PFSK-1 (cell line): ENCODE measurements at regions not wholly inside any gene's neighbourhood (a gene's known extent, or its start where the extent isn't known, plus 50 kb on each side); places are given as distances from the start of the nearest gene placed in this dataset.

Experiments used
- FOXP2 ChIP-seq: optimal IDR thresholded peaks from 2 replicates; pipeline ENCODE3; 2011; ENCODE audit warnings: borderline replicate concordance, control low read depth, inconsistent platforms; ENCODE audit not compliant: insufficient read depth; ENCODE audit errors: extremely low read length, extremely low read depth
- POLR2AphosphoS5 ChIP-seq: IDR thresholded peaks from 2 replicates; pipeline ENCODE4 v1.6.1; 2012; ENCODE audit warnings: low read depth, mild to moderate bottlenecking, control low read depth, low read length, moderate library complexity
- REST ChIP-seq, 2 experiments: IDR thresholded peaks; 2 replicates each; pipeline versions ENCODE4 v1.6.1 to v1.8.0; 2011 to 2012; ENCODE audit warnings: low read depth in 2 of 2, low read length in 2 of 2, control low read depth in 1 of 2, inconsistent platforms in 1 of 2, mild to moderate bottlenecking in 1 of 2, moderate library complexity in 1 of 2; ENCODE audit not compliant: insufficient read depth in 1 of 2
- SIN3A ChIP-seq: IDR thresholded peaks from 2 replicates; pipeline ENCODE4 v1.6.1; 2012; ENCODE audit warnings: mild to moderate bottlenecking, low read length, moderate library complexity, borderline replicate concordance; ENCODE audit not compliant: insufficient read depth
- TAF1 ChIP-seq: IDR thresholded peaks from 2 replicates; pipeline ENCODE4 v1.6.1; 2012; ENCODE audit warnings: low read length, control low read depth, borderline replicate concordance; ENCODE audit not compliant: insufficient read depth

GRCh38 chr5:163867324-163867723, 361.9 kb downstream of the MAT2B start:
- no peak for TF ChIP-seq REST (IDR thresholded peaks at IDR 0.05; ENCODE audit: insufficient read depth in 1 of 2, low read depth in 2 of 2, low read length in 2 of 2)
- no peak for TF ChIP-seq FOXP2
- TF ChIP-seq TAF1, result no peak
- TF ChIP-seq SIN3A, result no peak
- no peak for TF ChIP-seq POLR2AphosphoS5

GRCh38 chr5:163867738-163868137, 362.3 kb downstream of the MAT2B start:
- no peak for TF ChIP-seq SIN3A
- TF ChIP-seq POLR2AphosphoS5, result no peak
- no peak for TF ChIP-seq FOXP2
- no peak for TF ChIP-seq REST (IDR thresholded peaks at IDR 0.05; ENCODE audit: insufficient read depth in 1 of 2, low read depth in 2 of 2, low read length in 2 of 2)
- no peak for TF ChIP-seq TAF1

GRCh38 chr5:163869581-163869980, 364.2 kb downstream of the MAT2B start:
- no peak for TF ChIP-seq TAF1
- TF ChIP-seq REST (IDR thresholded peaks at IDR 0.05; ENCODE audit: insufficient read depth in 1 of 2, low read depth in 2 of 2, low read length in 2 of 2), result no peak
- no peak for TF ChIP-seq SIN3A

- TF ChIP-seq REST (IDR thresholded peaks at IDR 0.05; ENCODE audit: insufficient read depth in 1 of 2, low read depth in 2 of 2, low read length in 2 of 2) (no peak), TAF1 (no peak), FOXP2 (no peak), SIN3A (no peak), POLR2AphosphoS5 (no peak)
Observed at GRCh38 chr5:163870441-163870840, 365.0 kb downstream of the MAT2B start.

DNA sequence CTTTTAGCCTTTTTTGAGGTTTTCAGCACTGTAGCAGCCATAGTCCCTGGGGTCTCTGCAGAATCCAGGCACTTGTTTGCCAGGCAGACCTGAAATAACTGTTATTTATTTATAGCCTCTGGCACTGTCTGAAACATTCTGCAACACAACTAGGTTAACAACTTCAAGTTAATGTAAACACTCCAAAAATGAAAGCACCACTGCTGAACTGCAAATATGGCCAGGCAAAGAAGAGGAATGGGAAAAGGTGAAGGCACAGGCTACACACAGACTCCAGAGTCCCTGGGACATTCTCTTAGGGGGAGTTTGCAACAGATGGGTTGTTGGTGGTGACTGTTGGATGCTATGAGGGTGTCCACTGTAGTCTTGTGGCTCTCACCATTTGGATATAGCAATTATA, 369.0 kb downstream of the MAT2B start:
- no peak for TF ChIP-seq FOXP2
- no peak for TF ChIP-seq REST (IDR thresholded peaks at IDR 0.05; ENCODE audit: insufficient read depth in 1 of 2, low read depth in 2 of 2, low read length in 2 of 2)
- TF ChIP-seq TAF1, result no peak
- no peak for TF ChIP-seq SIN3A
- no peak for TF ChIP-seq POLR2AphosphoS5
